ENCODE measurements at regions not wholly inside any gene's neighbourhood (a gene's known extent, or its start where the extent isn't known, plus 50 kb on each side); places are given as distances from the start of the nearest gene placed in this dataset.

DNA sequence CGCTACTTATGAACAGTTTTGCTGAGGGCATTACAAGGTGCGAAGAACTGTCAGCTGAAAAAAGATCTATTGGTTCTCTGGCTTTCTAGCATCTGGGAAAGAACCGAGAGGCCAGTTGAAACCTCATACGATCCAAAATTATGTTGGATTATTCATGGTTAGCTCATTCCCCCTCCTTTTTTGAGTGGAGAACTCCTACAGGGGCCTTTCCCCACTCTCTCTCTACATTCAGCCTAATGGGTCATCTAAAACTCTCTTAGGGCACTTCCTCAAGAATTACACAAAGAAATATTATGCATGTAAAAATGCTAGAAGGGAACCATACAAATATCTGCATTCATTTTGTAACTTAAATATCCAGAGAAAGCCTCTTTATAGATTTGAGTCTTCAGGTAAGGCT is 358.2 kb downstream of the ADGRL2 start:
- in situ Hi-C loops (cut with MboI; ENCODE audit: low sequenced_read_pairs, unreplicated experiment), result no loop called here
- no peak for DNase-seq (ENCODE audit: low spot score)
- TF ChIP-seq, protein P1, sequence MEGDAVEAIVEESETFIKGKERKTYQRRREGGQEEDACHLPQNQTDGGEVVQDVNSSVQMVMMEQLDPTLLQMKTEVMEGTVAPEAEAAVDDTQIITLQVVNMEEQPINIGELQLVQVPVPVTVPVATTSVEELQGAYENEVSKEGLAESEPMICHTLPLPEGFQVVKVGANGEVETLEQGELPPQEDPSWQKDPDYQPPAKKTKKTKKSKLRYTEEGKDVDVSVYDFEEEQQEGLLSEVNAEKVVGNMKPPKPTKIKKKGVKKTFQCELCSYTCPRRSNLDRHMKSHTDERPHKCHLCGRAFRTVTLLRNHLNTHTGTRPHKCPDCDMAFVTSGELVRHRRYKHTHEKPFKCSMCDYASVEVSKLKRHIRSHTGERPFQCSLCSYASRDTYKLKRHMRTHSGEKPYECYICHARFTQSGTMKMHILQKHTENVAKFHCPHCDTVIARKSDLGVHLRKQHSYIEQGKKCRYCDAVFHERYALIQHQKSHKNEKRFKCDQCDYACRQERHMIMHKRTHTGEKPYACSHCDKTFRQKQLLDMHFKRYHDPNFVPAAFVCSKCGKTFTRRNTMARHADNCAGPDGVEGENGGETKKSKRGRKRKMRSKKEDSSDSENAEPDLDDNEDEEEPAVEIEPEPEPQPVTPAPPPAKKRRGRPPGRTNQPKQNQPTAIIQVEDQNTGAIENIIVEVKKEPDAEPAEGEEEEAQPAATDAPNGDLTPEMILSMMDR (IDR thresholded peaks at IDR 0.05; ENCODE audit: borderline replicate concordance, control extremely low read depth, extremely low read depth, insufficient read depth, missing control alignments), result no peak

DNA sequence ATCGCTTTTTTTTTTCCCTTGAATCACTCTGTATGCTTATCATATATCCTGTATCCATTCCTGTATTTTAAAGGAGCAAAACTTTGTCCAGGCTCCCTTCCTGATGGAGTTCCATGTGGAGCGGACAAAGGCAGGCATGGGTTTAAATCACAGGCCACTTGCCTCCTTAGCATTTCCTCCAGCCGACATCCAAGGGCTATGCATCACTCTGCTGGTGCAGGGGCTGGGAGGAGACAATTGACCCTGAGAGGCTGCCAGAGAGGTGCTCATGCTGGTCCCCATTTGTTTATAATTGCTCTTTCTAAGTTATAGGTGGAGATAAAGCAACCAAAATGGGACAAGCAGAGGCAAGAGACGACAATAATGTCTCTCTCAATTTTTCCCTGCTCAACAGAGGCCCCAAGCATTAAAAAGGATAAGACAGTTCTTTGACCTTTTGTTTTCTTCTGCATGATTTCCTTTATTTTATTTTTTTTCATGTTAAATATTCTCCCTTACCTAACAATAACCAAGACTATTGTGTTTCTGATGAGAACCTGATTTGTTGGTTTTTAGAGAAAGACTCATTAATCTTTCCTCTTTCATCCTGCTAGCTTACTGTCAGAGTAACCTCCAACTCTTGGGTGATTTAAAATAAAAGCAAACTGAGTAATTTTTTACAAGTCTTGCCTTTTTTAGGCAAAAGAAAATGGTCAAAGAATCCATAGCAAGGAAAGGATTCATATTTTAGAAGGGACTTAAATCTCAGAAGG is 353.7 kb downstream of the ADGRL2 start:
- TF ChIP-seq, protein P1 (IDR thresholded peaks at IDR 0.05; ENCODE audit: borderline replicate concordance, control extremely low read depth, extremely low read depth, insufficient read depth, missing control alignments), result no peak
- no peak for DNase-seq (ENCODE audit: low spot score)
- in situ Hi-C loops (cut with MboI; ENCODE audit: low sequenced_read_pairs, unreplicated experiment), result no loop called here

DNA sequence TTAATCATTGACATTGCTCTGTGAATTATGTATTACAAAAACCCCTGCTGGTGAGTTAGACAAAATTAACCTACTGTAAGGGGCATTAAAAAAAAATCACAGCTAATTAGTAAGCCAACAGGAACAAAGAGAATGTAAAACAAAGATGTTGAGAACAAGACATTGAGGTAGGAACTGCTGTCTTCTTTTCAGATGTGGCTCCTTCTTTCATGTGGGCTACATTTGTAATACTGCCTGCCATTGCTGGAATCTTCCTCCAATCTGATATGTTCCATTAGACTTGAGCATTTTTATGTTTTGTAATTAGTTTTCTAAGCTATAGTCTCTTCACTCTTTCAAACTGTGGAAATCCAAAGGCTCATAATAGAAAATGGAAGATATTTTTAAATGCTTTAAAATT is 353.0 kb downstream of the ADGRL2 start:
- in situ Hi-C loops (cut with MboI; ENCODE audit: low sequenced_read_pairs, unreplicated experiment), result no loop called here
- TF ChIP-seq, protein P1 (IDR thresholded peaks at IDR 0.05; ENCODE audit: borderline replicate concordance, control extremely low read depth, extremely low read depth, insufficient read depth, missing control alignments), result no peak
- DNase-seq (ENCODE audit: low spot score), result no peak

DNA sequence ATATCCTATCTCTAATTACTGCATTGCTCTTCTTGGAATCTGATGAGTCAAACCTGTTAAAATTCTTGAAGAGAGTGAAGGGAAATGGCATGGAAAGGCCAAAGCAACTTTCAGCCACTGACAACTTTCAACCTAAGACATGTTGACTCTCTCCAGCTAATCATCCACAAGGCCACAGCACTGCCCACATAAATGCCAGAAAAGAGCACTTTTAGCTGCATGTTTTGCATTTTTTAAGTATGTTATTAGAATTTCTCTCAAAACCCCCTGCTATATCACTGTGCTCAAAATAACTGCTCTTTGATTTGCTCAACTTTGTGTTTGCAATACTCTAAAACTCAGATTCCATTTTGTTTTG is 352.5 kb downstream of the ADGRL2 start:
- in situ Hi-C loops (cut with MboI; ENCODE audit: low sequenced_read_pairs, unreplicated experiment), result no loop called here
- TF ChIP-seq, protein P1 (IDR thresholded peaks at IDR 0.05; ENCODE audit: borderline replicate concordance, control extremely low read depth, extremely low read depth, insufficient read depth, missing control alignments), result no peak
- no peak for DNase-seq (ENCODE audit: low spot score)

DNA sequence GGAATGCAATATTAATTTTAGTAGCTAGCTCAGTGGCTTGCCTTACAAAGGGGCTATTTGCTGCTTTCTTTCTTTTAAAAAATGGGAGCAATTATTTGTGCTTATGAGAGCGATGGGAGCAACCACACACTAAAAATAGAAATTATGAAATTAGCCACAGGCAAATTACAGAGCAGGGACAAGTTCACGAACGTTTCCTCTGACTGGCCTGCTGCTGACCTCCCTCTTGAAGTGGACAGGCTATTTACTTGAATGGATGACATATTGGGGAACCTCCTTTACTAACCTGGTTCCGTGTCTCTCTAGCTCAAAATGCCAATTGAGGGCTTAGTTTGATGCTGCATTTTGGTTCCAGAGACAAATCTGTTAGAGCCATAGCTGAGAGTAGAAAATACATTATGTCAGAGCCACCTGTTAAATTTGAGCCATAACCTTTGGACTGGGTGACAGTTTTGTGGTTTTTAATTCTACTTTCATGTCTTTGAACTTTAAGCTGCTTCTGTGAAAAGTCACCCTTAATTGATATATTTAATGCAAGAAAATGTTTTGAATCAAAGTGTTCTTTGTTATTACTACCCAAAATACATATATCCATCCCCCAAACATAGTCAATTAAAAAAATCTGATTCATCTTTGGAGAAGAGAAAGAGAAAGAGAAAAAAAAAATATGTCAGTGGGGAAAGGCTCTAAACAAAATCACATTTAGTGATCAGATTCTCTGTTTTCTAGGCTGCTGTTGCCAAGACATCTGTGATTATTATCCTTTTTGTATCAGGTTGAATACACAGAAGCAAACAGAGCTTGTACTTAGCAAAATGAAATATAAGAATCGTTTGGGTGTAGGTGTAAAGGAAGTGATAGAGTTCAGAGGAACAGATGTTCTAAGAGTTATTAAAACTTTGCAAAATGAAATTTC is 351.9 kb downstream of the ADGRL2 start:
- TF ChIP-seq, protein P1 (IDR thresholded peaks at IDR 0.05; ENCODE audit: borderline replicate concordance, control extremely low read depth, extremely low read depth, insufficient read depth, missing control alignments), result no peak
- in situ Hi-C loops (cut with MboI; ENCODE audit: low sequenced_read_pairs, unreplicated experiment), result no loop called here
- no peak for DNase-seq (ENCODE audit: low spot score)

DNA sequence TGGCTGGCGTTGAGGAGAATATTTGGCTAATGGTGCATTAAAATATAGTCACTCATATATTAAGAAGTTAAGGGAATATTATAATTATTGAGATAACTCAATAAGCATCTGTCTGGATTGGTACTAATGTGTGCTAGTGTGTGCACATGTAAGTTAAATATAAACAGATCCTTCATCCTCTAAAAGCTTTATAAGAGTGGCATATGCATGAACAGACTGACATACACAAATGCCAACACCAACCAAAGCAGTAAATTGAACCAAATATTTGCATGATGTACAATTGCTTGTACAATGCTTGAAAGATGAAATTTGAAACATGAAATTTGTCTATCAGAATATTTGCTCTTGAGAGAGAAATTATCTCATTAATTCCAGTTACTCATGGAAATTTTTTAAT is 344.9 kb downstream of the ADGRL2 start:
- TF ChIP-seq, protein P1 (IDR thresholded peaks at IDR 0.05; ENCODE audit: borderline replicate concordance, control extremely low read depth, extremely low read depth, insufficient read depth, missing control alignments), result no peak
- DNase-seq (ENCODE audit: low spot score), result no peak
- in situ Hi-C loops (cut with MboI; ENCODE audit: low sequenced_read_pairs, unreplicated experiment), result no loop called here
